CD4-positive, alpha-beta memory T cell (primary cell): ENCODE measurements at regions not wholly inside any gene's neighbourhood (a gene's known extent, or its start where the extent isn't known, plus 50 kb on each side); places are given as distances from the start of the nearest gene placed in this dataset.

Experiments
- CTCF ChIA-PET: fragments of 350-600 bp; sonication (Branson Sonifier 250); formaldehyde crosslinking; loops from one replicate; lab custom pipeline; 2021; ENCODE audit warnings: inconsistent platforms; ENCODE audit not compliant: partially characterized antibody; lab: Charles Lee
- POLR2A ChIA-PET: fragments of 350-600 bp; sonication (Branson Sonifier 250); formaldehyde crosslinking; loops from one replicate; lab custom pipeline; 2021; ENCODE audit not compliant: partially characterized antibody; lab: Charles Lee
- DNase-seq, 5 donors: peaks; one replicate each; pipeline versions ENCODE4 v3.0.0 to v3.0.0-alpha.2; 2020 to 2022; ENCODE audit warnings: mixed read lengths in 1 of 5
- H3K27ac ChIP-seq: one replicate; pipeline ENCODE4 v1.7.0; 2013; ENCODE audit warnings: low read depth, low read length
- H3K27me3 ChIP-seq: 2 replicates; pipeline ENCODE4 v1.7.0; 2013; ENCODE audit warnings: mild to moderate bottlenecking, low read length, moderate library complexity; ENCODE audit not compliant: insufficient read depth
- H3K36me3 ChIP-seq: 2 replicates; pipeline ENCODE4 v1.7.0; 2013; ENCODE audit warnings: mild to moderate bottlenecking, low read length, moderate library complexity; ENCODE audit not compliant: insufficient read depth
- H3K4me1 ChIP-seq: 2 replicates; pipeline ENCODE4 v1.7.0; 2013; ENCODE audit warnings: mild to moderate bottlenecking, low read length, moderate library complexity; ENCODE audit not compliant: insufficient read depth
- H3K4me3 ChIP-seq, 2 donors: one replicate each; pipeline ENCODE4 v1.7.0; 2013; ENCODE audit warnings: low read length in 2 of 2, mild to moderate bottlenecking in 1 of 2
- H3K9me3 ChIP-seq, 2 donors: one replicate each; pipeline ENCODE4 v1.7.0; 2013; ENCODE audit warnings: low read length in 2 of 2, control low read depth in 1 of 2; ENCODE audit not compliant: control insufficient read depth in 1 of 2
- H3K27ac Mint-ChIP-seq, 7 donors: one replicate each; pipeline ENCODE4 v1.8.0; 2020 to 2021; ENCODE audit warnings: mixed read lengths in 7 of 7, mild to moderate bottlenecking in 6 of 7, inconsistent platforms in 3 of 7, moderate library complexity in 3 of 7
- H3K27me3 Mint-ChIP-seq, 2 donors: one replicate each; pipeline ENCODE4 v1.8.0; 2020 to 2021; ENCODE audit warnings: mixed read lengths in 2 of 2
- H3K36me3 Mint-ChIP-seq, 2 donors: one replicate each; pipeline ENCODE4 v1.8.0; 2020 to 2021; ENCODE audit warnings: mixed read lengths in 2 of 2, inconsistent platforms in 1 of 2, mild to moderate bottlenecking in 1 of 2
- H3K4me1 Mint-ChIP-seq, 4 donors: one replicate each; pipeline ENCODE4 v1.8.0; 2020 to 2021; ENCODE audit warnings: mixed read lengths in 4 of 4, mild to moderate bottlenecking in 1 of 4
- H3K4me3 Mint-ChIP-seq, 8 donors: one replicate each; pipeline ENCODE4 v1.8.0; 2020 to 2021; ENCODE audit warnings: mixed read lengths in 8 of 8, mild to moderate bottlenecking in 7 of 8, moderate library complexity in 6 of 8, inconsistent platforms in 3 of 8
- H3K9me3 Mint-ChIP-seq, 8 donors: one replicate each; pipeline ENCODE4 v1.8.0; 2020 to 2021; ENCODE audit warnings: mixed read lengths in 8 of 8, mild to moderate bottlenecking in 5 of 8, inconsistent platforms in 3 of 8, moderate library complexity in 1 of 8
- intact Hi-C: fragments of 100-400 bp; cut with micrococcal nuclease; formaldehyde crosslinking; loops from one replicate; pipeline ENCODE4 v1.15.1; 2023

DNA sequence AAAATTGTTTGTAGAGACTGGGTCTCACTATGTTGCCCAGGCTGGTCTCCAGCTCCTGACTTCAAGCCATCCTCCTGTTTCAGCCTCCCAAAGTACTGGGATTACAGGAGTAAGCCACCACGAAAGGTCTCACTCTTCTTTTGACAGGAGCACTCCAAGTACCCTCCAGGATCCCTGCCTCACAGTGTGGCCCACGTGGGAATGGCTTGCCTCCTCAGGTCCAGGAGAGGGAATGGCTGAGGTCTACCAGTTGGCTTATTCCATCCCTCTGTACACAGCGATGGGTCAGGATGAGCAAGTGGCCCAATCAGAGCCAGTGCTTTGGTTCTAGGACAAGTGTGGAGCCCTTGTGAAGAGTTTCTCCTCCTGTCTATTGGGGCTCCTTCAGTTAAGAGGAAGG, 73.7 kb upstream of the ZNF423 start:
- H3K4me1 ChIP-seq, result no peaks in the 10 kb centered on the region
- ChIA-PET POLR2A (no interaction called here), CTCF (no interaction called here)
- H3K27ac ChIP-seq, result no peak overlapping the region
- Mint-ChIP-seq H3K4me3 (no peak overlapping the region), H3K4me1 (peaks cover 0 to 1% (median 0%) of the 10 kb centered on the region in 4 donors), H3K27me3 (peaks cover 14 to 22% of the 10 kb centered on the region in 2 donors), H3K9me3 (peaks cover 0 to 2% (median 0%) of the 10 kb centered on the region in 8 donors), H3K36me3 (no peaks in the 10 kb centered on the region), H3K27ac (no peak overlapping the region)
- intact Hi-C loops, result no loop called here
- DNase-seq, result no peak
- H3K36me3 ChIP-seq, result no peaks in the 10 kb centered on the region
- no peaks in the 10 kb centered on the region for H3K9me3 ChIP-seq
- no peaks in the 10 kb centered on the region for H3K27me3 ChIP-seq
- H3K4me3 ChIP-seq, result no peak overlapping the region

DNA sequence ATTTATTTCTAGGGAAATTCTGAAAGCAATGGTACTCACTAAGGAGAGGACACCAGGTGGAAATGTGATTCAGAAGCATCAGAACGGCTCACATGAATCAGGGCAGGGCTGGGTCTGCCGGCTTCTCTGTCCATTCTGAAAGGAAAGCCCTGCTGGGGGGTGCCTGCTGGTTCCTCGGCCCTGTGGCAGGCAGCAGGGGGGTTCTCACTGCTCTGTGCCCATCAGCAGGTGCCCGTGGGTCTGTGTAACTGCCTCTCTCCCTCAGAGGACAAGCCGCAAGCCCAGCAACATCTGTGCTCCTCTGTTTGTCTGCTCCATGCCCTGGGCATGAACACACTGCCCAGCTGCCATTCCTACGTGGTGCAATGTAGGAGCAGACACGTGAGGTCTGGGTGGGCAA, 74.9 kb upstream of the ZNF423 start:
- Histone ChIP-seq H3K9me3 (no peaks in the 10 kb centered on the region), H3K36me3 (no peaks in the 10 kb centered on the region), H3K4me1 (no peaks in the 10 kb centered on the region), H3K27me3 (no peaks in the 10 kb centered on the region), H3K4me3 (no peak overlapping the region), H3K27ac (no peak overlapping the region)
- Mint-ChIP-seq H3K4me3 (no peak overlapping the region), H3K27ac (no peak overlapping the region), H3K36me3 (no peaks in the 10 kb centered on the region), H3K4me1 (peaks cover 0 to 1% (median 0%) of the 10 kb centered on the region in 4 donors), H3K27me3 (peaks cover 13 to 21% of the 10 kb centered on the region in 2 donors), H3K9me3 (peaks cover 0 to 2% (median 0%) of the 10 kb centered on the region in 8 donors)
- no peak for DNase-seq
- POLR2A ChIA-PET, result no interaction called here
- CTCF ChIA-PET, result no interaction called here
- intact Hi-C loops, result no loop called here

DNA sequence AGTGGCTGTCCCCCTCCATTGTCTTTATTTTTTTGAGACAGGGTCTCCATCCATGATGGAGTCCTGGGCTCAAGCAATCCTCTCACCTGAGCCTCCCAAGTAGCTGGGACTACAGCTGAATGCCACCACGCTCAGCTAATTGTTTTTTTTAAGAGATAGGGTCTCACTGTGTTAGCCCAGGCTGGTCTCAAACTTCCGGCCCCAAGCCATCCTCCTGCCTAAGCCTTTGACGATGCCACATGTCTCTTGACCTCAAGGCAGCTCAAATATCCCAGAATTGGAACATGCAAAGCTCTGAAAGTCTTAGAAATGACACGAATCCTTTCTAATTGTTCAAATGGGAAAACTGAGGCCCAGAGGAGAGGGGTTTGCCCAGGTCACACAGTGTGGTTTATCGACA, 75.4 kb upstream of the ZNF423 start:
- CTCF ChIA-PET, result no interaction called here
- Histone ChIP-seq H3K4me3 (no peak overlapping the region), H3K36me3 (no peaks in the 10 kb centered on the region), H3K4me1 (no peaks in the 10 kb centered on the region), H3K9me3 (no peaks in the 10 kb centered on the region), H3K27ac (no peak overlapping the region), H3K27me3 (no peaks in the 10 kb centered on the region)
- no peaks in the 10 kb centered on the region for H3K36me3 Mint-ChIP-seq
- H3K27ac Mint-ChIP-seq, result no peak overlapping the region
- POLR2A ChIA-PET, result no interaction called here
- no peak overlapping the region for H3K4me3 Mint-ChIP-seq
- peaks cover 11 to 19% of the 10 kb centered on the region in 2 donors for H3K27me3 Mint-ChIP-seq
- no peak for DNase-seq
- H3K4me1 Mint-ChIP-seq, result peaks cover 0 to 1% (median 0%) of the 10 kb centered on the region in 4 donors
- peaks cover 0 to 2% (median 0%) of the 10 kb centered on the region in 8 donors for H3K9me3 Mint-ChIP-seq
- intact Hi-C loops, result no loop called here

DNA sequence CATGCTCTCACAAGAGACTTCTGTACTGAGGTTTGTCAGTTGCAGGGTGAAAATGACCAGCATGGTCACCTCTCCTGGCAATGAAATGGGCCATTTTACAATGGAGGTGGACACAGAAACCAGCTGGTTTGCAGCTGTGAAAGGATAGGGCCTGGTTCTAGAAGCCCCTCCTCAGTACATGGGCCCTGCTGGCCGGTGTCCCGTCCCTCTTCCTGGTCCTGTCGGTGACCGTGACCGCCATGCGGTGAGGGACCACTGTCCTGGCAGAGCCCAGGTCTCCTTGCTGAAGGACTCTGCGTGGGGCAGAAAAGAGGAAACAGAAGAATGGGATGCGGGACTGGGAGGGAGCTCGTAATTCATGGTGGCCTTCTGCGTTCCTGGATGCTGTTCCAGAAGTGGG, 76.0 kb upstream of the ZNF423 start:
- Mint-ChIP-seq H3K27ac (no peak overlapping the region), H3K27me3 (peaks cover 13 to 19% of the 10 kb centered on the region in 2 donors), H3K4me1 (peaks cover 0 to 1% (median 0%) of the 10 kb centered on the region in 4 donors), H3K36me3 (no peaks in the 10 kb centered on the region), H3K9me3 (peaks cover 0 to 2% (median 0%) of the 10 kb centered on the region in 8 donors), H3K4me3 (no peak overlapping the region)
- H3K9me3 ChIP-seq, result no peaks in the 10 kb centered on the region
- intact Hi-C loops, result no loop called here
- CTCF ChIA-PET, result no interaction called here
- H3K4me1 ChIP-seq, result no peaks in the 10 kb centered on the region
- no peak for DNase-seq
- no peaks in the 10 kb centered on the region for H3K36me3 ChIP-seq
- H3K27ac ChIP-seq, result no peak overlapping the region
- no peaks in the 10 kb centered on the region for H3K27me3 ChIP-seq
- POLR2A ChIA-PET, result no interaction called here
- no peak overlapping the region for H3K4me3 ChIP-seq

DNA sequence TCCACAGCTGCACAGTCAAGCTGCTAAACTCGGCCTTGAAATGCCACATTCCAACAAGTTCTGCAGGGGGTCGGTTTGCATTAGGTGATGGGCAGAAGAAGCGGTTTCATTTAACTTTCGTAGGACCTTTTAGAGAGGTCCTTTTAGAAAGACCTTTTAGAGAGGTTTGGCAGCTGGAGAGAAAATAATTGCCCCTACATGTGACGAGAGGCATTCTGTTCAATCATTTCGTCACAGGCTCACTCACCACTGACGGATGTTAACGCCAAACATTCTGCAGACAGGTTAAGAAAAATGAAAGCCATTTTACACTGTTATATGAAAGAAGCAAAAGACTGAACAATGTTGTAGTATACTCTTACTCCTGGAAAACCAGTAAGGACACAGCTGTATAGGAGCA, 76.5 kb upstream of the ZNF423 start:
- Mint-ChIP-seq H3K4me1 (peaks cover 0 to 1% (median 0%) of the 10 kb centered on the region in 4 donors), H3K27ac (no peak overlapping the region), H3K27me3 (peaks cover 13 to 19% of the 10 kb centered on the region in 2 donors), H3K36me3 (no peaks in the 10 kb centered on the region), H3K4me3 (no peak overlapping the region), H3K9me3 (peaks cover 0 to 2% (median 0%) of the 10 kb centered on the region in 8 donors)
- POLR2A ChIA-PET, result no interaction called here
- Histone ChIP-seq H3K4me3 (no peak overlapping the region), H3K36me3 (no peaks in the 10 kb centered on the region), H3K27ac (no peak overlapping the region), H3K27me3 (no peaks in the 10 kb centered on the region), H3K4me1 (no peaks in the 10 kb centered on the region), H3K9me3 (no peaks in the 10 kb centered on the region)
- DNase-seq, result no peak
- intact Hi-C loops, result no loop called here
- CTCF ChIA-PET, result no interaction called here

DNA sequence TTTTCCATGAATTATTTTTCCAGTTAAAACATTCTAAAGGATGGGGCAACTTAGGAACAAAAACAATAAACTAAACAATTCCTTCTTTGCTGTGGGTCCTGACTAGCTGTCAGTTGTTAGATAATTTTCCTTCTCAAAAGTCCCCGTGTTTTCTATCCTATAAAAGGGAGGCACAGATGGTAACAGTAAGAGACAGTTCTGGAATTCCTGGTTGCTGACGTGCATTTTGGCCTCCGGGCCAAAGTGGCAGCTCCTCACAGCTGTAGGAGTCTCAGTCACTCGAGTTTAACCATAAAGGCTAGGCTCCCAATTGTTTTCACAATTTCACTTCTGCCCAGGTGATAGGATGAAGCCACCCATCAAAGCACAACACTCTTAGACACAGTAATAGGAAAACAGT, 77.0 kb upstream of the ZNF423 start:
- CTCF ChIA-PET, result no interaction called here
- no peaks in the 10 kb centered on the region for H3K36me3 ChIP-seq
- no peak overlapping the region for H3K4me3 ChIP-seq
- DNase-seq, result no peak
- peaks cover 0 to 2% (median under 1%) of the 10 kb centered on the region in 8 donors for H3K9me3 Mint-ChIP-seq
- peaks cover 0 to 1% (median 0%) of the 10 kb centered on the region in 4 donors for H3K4me1 Mint-ChIP-seq
- POLR2A ChIA-PET, result no interaction called here
- H3K9me3 ChIP-seq, result no peaks in the 10 kb centered on the region
- no peaks in the 10 kb centered on the region for H3K36me3 Mint-ChIP-seq
- peaks cover 13 to 19% of the 10 kb centered on the region in 2 donors for H3K27me3 Mint-ChIP-seq
- no peaks in the 10 kb centered on the region for H3K27me3 ChIP-seq
- no peak overlapping the region for H3K27ac ChIP-seq
- H3K4me1 ChIP-seq, result no peaks in the 10 kb centered on the region
- no peak overlapping the region for H3K4me3 Mint-ChIP-seq
- no peak overlapping the region for H3K27ac Mint-ChIP-seq
- intact Hi-C loops, result no loop called here

DNA sequence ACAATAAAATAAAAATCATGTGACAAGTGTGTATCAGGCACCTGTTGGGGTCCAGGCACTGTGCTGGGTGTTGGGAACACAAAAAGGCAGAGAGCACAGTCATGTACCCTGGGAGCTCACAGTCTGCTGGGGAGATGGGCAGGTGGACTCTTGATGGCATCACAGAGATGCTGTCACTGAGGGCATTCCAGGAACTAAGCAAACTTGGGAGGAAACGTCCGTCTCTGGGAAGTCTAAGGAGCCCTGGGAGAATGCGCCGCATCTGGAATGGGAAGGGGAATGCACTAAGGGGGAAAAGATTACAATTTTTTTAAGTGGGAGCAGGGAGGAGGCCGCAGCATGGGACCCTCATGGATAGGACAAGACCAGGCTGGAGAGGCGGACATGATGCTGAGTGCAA, 80.9 kb upstream of the ZNF423 start:
- no peak for DNase-seq
- Histone ChIP-seq H3K4me3 (no peak overlapping the region), H3K9me3 (no peaks in the 10 kb centered on the region), H3K27ac (no peak overlapping the region), H3K4me1 (no peaks in the 10 kb centered on the region), H3K36me3 (no peaks in the 10 kb centered on the region), H3K27me3 (no peaks in the 10 kb centered on the region)
- Mint-ChIP-seq H3K36me3 (no peaks in the 10 kb centered on the region), H3K27me3 (peaks cover 7 to 14% of the 10 kb centered on the region in 2 donors), H3K9me3 (peaks cover 0 to 6% (median 2%) of the 10 kb centered on the region in 8 donors), H3K4me1 (no peaks in the 10 kb centered on the region), H3K4me3 (no peak overlapping the region), H3K27ac (no peak overlapping the region)
- POLR2A ChIA-PET, result no interaction called here
- CTCF ChIA-PET, result no interaction called here
- intact Hi-C loops, result no loop called here

DNA sequence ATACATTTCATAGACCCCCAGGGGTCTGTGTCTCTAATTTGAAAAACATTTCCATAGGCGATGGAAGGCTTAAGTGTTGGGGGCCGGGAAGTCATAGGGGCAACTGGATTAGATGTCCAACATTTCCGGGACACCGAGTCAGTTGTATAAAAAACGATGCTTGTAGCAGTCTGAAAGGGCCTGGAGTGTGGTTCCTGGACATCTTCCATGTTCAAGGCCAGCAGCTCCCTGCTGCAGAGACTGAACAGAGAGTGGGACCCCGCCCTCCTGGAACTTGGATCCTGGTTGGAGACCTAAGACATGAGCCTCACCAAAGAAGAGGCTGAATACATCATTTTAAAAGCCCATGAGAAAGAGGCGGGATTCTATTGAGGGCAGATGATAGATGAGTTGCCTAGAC, 82.0 kb upstream of the ZNF423 start:
- no peak overlapping the region for H3K4me3 Mint-ChIP-seq
- H3K36me3 Mint-ChIP-seq, result no peaks in the 10 kb centered on the region
- H3K9me3 Mint-ChIP-seq, result peaks cover 0 to 6% (median 2%) of the 10 kb centered on the region in 8 donors
- Histone ChIP-seq H3K9me3 (no peaks in the 10 kb centered on the region), H3K4me1 (no peaks in the 10 kb centered on the region), H3K36me3 (no peaks in the 10 kb centered on the region), H3K27ac (no peak overlapping the region), H3K27me3 (no peaks in the 10 kb centered on the region), H3K4me3 (no peak overlapping the region)
- ChIA-PET CTCF (no interaction called here), POLR2A (no interaction called here)
- H3K27me3 Mint-ChIP-seq, result peaks cover 11 to 16% of the 10 kb centered on the region in 2 donors
- H3K4me1 Mint-ChIP-seq, result no peaks in the 10 kb centered on the region
- no peak overlapping the region for H3K27ac Mint-ChIP-seq
- DNase-seq, result no peak
- intact Hi-C loops, result no loop called here
